Loucy (cell line): ENCODE measurements at regions not wholly inside any gene's neighbourhood (a gene's known extent, or its start where the extent isn't known, plus 50 kb on each side); places are given as distances from the start of the nearest gene placed in this dataset.

Experiments
- CTCF ChIP-seq: fragments of 200-600 bp; sonication (generic); conservative IDR thresholded peaks from 2 replicates; pipeline ENCODE4 v1.5.1; 2014; ENCODE audit warnings: mild to moderate bottlenecking, antibody characterized with exemption, low read length
- EZH2phosphoT487 ChIP-seq: fragments of 200-600 bp; IDR thresholded peaks from 2 replicates; pipeline ENCODE4 v1.6.1; 2018; ENCODE audit warnings: antibody characterized with exemption, mild to moderate bottlenecking, moderate library complexity, borderline replicate concordance

GRCh38 chr15:70541511-70541910 lies 221.8 kb downstream of the UACA start:
- TF ChIP-seq CTCF (no peak), EZH2phosphoT487 (no peak)
